Tongue (tissue), 1 donor: ENCODE measurements at regions not wholly inside any gene's neighbourhood (a gene's known extent, or its start where the extent isn't known, plus 50 kb on each side); places are given as distances from the start of the nearest gene placed in this dataset.

Experiments
- DNase-seq: peaks from one replicate; pipeline ENCODE4 v3.0.0-alpha.2; 2015

DNA sequence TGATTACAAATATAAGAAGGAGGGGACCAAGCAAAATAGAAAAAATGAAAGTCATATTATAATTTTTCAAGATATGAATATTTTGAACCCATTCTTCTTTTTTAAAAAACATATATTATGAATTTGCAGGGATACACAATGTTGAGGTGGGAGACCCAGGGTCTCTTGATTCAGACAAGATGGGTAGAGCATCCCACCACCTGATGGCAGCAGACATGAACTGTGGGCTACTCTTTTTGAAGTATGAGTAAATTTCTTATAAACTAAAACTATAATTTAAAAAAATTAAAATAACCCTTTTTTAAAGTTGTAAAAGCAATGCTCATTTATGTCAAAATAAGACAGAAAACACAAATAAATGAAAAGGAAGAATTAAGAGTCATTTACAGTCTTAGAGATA lies 202.7 kb upstream of the PRICKLE1 start:
- no peak for DNase-seq

DNA sequence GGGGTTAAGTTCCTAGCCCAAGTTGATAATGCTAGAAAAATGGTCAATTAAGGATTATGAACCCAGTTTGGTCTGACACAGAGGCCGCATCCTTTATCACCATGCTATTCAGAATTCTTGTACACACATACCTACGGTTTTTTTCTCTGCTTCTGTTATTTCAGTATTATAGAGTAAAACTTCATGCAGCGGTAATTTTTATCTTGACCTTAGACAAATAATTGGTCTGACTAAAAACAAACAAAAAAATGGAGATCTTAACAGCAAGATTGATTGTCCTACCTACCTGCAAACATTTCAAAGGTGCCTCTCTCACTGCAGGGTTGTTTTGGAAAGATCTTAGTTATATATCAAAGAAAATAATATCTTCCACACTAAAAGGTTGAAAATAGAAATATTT lies 201.9 kb upstream of the PRICKLE1 start:
- DNase-seq = no peak

DNA sequence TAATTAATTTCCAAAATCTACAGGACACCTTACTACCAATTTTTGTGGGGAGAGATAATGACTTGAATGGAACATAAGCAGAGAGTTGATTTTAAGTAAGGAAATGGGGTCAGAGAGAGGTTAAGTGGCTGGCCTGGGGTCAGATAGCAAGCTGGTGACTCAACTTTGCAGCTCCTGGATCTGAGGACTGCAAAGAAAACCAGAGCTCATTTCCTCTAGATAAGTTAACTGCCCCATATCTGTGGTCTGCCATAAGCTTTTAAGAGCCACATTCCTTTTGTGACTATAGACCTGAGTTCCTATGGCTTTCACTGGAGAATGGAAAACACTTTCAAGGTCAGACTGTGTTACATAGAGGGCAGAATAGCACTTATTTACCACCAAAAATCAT lies 201.2 kb upstream of the PRICKLE1 start:
- no peak for DNase-seq

DNA sequence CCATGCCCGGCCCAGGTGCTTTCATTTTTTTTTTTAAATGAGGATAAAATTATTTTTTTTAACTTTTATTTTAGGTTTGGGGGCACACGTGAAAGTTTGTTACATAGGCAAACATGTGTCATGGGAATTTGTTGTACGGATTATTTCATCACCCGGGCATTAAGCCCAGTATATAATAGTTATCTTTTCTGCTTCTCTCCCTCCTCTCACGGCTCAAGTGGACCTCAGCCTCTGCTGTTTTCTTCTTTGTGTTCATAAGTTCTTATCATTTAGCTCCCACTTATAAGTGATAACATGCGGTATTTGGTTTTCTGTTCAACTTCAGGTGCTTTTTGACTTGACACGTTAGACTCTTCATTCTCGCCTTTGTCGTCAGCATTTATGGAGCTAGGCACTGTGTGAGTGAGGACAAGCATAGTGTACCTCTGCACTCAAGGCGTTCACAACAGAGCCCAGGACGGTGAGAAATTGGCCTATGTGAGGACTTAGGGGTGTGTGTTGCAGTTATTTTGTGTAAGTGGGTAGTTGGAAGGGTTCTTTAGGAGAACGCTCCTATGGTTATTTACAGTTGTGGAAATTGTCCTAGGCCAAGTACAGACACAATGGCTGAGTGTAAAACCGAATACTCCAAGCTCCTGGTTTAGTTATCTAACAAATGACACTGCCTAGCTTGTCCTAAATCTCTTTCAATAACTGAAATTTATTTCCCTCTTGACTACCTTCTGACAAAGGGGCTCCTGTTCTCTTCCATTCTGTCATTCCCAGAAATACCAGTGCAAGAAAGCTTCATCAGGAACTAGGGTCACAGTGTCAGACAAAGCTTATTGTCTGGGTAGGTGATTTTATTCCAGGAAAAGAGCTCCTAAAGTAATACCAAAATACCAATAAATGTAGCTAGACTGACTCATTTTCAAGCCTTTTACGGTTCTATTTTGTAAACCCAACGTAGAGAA lies 200.5 kb upstream of the PRICKLE1 start:
- DNase-seq = no peak

DNA sequence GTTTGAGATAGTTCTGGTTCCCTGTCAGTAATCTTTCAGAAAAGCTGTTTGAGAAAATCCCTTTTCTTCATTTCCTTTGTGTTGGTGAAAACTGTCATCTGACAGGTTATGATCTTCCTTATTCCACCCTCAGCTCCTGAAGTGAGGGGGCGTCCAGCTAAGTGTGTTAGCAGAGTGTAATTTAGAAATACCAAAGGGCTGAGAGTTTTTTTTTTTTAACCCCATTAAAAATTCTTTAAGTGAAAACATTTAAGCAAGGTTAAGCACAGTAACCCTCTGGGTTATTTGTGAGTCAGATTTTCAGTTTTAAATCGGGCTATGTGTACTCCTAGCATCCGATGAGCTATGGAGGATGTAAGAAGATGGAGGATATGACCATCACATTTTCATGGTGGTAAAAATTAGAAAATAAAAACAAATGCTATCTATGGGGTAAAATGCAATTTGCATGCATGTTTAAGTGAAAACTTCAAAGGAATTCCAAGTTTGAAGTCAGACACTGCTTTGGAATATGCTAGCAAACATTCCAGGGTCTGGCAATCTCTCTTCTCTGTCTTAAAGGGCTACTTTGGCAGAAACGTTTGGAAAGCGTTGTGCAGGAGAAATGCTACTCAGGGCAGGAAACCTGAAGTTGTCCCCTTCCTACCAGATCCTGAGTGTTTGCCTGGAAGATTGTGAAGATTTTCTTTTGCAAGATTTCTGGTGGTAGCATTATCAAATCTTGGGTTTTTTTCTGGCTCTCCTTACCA lies 197.0 kb upstream of the PRICKLE1 start:
- DNase-seq = no peak

DNA sequence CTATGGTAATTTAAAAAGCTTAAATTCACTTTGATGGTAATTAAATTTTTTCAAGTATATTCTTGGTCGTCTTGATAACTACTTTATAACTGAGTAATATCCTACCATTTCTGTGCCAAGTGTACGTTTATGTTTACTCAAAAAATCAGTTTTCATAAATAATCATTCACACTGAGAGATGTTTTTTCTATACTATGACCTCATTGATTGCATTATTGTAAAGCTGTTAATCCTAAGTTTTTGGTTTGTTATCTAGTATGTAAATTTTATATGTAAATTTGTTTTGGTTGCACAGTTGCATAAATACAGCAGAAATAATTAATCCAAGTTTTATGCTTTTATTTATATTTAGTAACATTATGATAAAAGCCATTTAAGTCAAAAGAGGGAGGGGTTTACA lies 196.4 kb upstream of the PRICKLE1 start:
- no peak for DNase-seq

DNA sequence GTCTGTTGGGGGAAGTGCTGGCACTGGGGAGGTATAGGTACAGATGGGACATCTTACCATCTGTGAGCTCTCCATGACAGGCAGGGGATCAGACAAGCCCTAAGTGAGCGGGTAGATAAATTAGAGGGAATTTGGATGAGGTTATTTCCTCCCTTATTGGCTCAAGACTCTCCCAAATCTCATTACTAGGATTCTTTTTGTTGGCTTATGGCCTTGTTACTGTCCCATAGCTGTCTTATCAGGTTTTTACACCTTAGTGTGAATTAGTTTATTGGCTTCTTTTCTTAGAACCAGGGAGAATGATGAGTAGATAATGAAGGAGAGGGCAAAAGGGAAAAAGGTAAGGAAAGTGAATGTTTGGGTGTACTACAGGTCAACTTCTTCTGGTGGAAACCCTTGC lies 191.1 kb upstream of the PRICKLE1 start:
- DNase-seq = no peak

DNA sequence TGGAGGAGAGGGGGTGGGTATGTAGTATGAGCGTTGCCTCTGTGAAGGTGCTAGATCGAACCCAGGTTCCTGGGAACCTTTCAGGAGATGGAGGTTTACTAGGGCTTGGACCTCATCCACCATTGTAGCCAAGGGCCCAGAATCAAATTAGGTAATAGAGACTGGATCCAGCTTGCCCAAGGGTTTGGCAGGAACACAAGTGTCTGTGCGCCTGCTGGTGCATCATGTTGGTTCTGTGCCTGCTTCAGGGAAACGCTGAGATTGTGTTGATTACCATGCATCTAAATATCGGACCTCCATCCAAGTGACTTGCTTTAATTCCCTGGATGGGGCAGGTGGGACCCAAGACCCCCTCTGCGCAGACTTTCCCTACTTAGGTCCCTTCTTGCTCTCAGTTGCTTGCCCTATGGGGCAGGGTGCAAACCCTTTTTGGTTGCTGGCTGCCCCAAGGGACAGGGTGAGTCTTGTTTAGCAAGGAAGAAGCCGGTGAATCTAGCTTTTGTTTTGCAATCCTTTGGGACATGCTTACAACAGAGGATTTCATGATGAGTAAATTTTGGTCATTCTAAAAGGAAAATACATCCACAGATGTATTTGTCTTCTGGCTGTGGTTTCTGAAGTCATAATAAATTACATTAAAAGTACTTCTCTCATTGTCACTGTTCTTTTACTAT lies 189.8 kb upstream of the PRICKLE1 start:
- no peak for DNase-seq

DNA sequence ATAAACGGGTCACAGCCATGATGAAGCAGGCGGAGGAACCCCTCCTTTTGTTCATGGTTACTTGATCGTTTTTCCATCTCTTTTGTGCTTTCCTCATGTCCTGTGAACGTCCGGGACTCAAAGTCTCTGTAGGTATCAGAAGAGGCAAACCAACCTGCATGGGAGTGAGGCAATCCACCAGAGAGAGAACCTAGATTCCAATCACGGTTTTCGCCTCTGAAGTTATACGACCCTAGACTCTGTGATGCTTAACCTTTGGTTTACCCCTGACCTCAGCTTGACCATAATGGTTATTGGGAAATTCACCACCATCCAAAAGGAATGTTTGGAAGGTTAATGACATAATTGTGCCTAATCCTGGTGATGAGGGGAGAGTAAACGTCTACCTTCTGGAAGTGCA lies 186.8 kb upstream of the PRICKLE1 start:
- DNase-seq = no peak

DNA sequence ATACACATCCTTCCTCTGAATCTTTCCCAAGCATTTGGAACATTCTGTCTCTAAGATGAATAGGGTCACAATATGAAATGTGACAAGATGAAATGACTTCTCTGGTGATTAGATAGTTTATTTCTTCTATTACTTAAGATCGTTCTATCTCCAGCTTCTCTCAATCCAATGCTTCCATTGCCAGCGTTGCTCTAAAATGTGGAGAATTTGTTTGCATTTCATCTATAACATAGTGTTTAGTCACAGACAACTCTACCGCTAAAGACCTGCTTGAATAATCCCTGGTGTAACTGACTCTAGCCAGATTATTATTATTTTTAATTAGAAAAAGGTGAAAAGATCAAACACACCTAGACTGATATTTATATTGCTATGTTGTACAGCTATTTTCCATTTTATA lies 184.7 kb upstream of the PRICKLE1 start:
- DNase-seq = no peak

DNA sequence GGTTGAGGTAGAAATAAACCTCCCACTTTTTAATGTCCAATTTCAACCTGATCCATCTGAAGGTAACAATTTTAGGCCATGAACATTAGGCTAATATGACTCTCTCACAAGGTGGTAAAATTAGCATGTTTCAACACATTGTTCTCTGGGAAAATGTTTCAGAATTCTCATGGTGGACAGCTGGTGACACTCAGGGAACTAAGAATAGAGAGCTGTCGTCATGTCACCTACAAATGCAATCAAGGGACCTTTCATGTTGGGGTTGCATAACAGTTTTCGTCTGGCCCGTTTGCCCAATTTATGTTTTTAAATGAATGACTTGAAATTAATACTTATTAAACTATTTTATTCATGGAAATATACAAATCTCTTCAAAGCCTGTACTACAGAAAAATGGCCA lies 180.7 kb upstream of the PRICKLE1 start:
- DNase-seq = no peak

DNA sequence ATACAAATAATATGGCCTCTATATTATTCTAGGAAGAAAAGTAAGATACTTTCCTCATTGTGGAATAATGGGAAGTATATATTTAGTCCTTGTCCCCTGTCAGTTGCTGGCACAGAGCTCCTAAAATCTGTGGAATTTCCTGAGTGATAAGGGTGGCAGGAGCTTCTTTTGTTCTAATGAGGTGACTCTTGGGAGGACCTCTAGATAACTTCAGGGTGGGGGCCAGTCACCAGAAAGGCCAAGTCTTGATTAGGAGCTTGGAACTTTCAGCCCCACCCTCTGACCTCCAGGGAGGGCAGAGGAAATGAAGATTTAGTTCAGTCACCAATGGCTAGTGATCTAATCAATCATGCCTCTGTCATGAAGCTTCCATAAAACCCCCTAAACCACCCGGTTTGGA lies 179.9 kb upstream of the PRICKLE1 start:
- DNase-seq = no peak

DNA sequence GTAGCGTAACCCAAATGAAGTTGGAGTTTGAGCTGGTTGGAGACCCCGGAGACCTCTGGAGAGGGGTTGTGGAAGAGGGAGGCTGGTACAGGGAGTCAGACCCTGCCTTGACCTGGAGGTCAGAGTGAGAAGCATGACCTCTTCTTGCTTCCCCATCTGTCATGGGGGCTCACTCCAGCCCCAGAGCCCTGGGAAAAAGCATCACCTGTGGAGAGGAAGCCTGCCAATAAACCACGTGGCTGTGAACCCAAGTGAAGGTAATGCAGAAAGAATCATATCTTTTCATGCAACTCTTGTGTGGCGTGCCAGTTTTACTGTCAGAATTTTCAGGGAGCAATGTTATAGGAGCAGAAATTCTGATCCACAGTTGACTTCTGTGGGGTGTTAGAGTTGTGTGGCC lies 178.5 kb upstream of the PRICKLE1 start:
- no peak for DNase-seq

DNA sequence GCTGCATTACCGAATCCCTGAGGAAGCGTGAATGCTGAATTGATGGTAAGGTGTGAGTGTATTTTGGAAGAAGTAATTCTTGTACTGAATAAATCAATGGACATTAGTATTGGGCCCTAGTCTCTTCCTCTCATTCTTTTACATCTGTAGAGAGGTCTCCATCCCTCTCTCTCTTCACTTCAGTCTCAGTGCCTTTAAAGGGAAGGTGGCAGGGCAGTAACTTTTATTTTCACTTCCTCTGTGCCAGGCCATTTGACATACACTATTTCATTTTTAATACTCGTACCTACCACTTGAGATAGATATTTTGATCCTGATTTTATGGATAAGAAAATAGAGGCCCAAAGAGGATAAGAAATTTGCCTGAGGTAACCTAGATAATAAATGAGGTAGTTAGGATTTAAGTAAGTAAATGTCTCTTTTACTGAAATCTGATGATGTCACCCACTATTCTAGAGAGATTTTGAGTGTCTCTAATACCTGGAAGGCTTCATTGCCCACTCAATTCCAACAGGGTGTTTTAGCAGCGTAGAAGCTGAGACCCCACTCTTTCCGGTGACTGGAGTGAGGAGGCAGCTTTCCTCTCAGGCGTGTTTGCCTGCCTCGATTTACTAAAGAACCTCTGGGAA lies 177.9 kb upstream of the PRICKLE1 start:
- DNase-seq = no peak

DNA sequence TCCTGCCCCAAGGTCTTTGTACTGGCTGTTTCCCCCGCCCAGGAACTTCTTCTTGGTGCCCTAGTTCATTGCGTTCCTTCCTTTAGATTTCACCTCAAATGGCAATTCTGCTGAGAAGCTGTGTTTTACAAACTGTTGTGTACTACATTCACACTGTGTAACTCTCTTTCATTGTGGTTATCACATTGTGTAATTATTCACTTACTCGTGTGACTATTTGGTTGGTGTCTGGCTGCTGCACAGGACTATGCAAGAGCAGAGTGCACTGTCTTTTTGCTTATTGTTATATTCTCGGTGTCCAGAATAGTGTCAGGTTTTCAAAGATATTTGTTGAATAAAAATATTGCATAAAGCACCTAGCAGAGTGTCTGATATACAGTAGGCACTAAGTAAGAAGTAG lies 177.2 kb upstream of the PRICKLE1 start:
- no peak for DNase-seq

DNA sequence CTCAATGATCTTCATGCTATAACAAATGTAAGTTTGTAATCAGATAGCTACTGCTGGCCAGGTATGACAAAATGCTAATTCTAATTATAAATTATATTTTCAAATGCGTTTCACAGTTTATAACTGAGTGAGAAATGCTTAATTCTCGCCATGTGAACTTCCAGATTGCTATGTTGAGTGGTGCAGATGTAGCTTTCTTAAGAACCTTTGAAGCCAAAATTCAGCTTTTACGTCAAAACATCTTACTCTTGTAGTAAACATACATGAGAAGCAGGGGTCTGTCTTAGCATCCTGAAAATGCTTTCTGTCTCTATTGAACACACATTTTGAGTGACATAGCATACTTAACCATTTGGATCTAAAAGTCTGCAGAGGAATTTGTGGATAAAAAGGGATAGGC lies 176.5 kb upstream of the PRICKLE1 start:
- DNase-seq = no peak

DNA sequence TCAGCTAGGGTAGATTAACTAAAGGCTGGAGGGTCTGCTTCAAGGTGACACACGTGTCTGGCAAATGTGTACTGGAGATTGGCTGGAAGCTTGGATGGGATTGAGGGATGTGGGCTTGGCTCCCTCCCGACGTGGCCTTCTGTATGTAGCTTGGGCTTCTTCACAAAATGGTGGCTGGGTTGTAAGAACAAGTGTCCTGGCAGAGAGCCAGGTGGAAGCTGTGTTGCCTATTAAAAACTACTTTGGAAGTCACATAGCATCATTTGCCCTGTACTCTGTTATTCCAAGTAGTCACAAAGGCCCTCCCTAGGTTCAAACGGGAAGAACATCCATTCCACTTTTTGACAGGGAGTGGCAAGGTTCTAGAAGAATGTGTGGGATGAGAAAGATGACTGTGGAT lies 174.1 kb upstream of the PRICKLE1 start:
- DNase-seq = no peak

DNA sequence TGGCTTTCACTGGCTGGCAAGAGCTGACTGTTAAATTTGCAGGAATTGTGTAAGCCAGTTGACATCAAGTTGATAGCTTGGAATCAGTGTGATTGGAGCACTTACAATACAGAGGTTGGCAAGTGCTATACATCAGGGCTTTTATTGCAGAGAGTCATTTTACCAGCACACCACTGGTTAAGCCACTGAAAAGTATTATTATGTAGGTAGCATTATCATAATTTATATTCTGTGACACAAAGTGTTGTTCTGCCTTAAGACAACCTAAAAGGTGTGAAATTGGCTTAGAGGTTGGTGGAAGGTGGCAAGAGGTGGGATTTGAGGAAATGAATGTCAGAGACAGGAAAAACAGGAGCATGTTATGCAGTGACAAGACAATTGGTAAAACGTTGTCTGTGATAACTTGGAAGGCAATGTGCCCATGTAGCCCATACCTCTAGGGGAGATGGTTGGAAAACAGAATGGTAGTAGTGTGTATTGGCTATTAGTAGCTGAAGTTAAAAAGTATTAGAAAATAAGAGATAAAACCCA lies 172.9 kb upstream of the PRICKLE1 start:
- DNase-seq = no peak

DNA sequence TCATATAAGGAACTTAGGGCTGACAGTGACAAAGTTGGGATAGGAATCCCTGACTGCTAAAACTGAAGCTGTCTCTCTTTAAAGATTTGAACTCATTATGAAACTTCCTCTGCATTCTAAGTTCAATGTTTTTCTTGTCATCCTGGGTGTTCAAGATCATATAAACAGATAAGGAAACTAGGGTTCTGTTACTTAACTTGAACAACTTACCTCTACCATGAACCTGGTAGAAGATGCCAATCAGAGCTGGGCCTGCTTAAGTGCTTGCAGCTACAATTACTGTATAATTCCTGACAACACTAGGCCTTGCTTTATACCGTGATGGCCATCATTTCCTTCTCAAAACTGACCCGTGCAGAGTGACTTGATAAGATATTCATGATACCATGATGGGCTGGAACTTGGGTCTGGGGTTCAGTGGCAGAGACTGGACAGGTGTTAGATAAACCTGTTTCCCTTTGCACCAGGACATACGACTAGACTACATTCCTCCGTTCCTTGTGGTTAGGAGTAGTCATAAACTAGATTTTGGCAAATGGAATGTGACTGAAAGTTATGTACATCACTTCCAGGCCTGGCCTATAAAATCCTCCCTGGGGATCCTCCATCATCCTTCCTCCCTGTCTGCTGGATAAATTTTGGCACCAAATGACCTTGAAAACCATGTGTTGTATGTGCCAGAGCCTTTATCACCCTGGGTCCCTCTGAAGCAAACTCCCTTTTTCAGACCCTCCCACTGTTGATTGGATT lies 172.2 kb upstream of the PRICKLE1 start:
- no peak for DNase-seq

DNA sequence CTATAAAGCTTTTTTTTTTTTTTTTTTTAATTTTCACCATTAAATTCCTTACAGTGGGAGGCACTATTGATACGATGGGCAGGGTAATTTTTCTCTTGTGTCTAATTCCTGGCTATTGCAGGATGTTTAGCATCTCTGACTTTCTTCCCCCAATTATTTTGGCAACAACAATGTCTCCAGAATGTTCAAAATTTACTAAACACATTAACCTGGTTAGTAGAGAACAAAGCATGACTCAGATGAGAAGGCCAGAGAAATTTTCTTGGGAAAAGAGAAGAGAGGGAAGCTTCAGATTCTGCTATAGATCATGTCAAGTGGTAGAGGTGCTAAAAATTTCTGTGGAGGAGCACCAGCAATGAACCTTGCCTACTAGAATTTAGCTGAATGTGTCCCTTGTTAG lies 171.5 kb upstream of the PRICKLE1 start:
- no peak for DNase-seq

DNA sequence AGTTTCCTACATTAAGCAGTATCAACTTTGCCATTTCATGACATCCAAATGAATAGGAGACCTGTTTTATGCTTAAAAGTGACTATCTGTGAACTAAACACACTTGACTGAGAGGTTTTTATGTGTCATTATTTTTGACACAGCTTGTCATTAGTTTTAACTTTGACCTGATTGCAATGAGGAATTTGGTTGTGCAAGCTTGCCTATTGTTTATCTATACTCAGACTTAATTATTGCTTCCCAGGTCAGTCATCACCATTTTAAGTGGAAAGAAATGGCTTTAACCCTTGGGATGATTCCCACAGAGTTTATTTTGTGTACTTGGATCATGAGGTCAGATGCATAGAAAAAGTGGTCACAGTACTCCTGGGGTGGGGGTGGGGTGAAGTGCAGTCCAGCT lies 171.0 kb upstream of the PRICKLE1 start:
- DNase-seq = no peak
